Loucy (cell line): ENCODE measurements at regions not wholly inside any gene's neighbourhood (a gene's known extent, or its start where the extent isn't known, plus 50 kb on each side); places are given as distances from the start of the nearest gene placed in this dataset.

Experiments
- H2AFZ ChIP-seq: fragments of 200-600 bp; sonication (generic); 2 replicates; pipeline ENCODE4 v1.6.0; 2016; ENCODE audit warnings: antibody characterized with exemption, mild to moderate bottlenecking, low read length, moderate library complexity
- H3F3A ChIP-seq: fragments of 200-600 bp; 2 replicates; pipeline ENCODE4 v1.6.0; 2016; ENCODE audit warnings: antibody characterized with exemption, low read depth, mild to moderate bottlenecking
- H3K27me3 ChIP-seq: fragments of 200-600 bp; sonication (generic); 2 replicates; pipeline ENCODE4 v1.6.1; 2014; ENCODE audit warnings: low read length, mild to moderate bottlenecking; ENCODE audit not compliant: insufficient read depth, poor library complexity, severe bottlenecking
- H3K36me3 ChIP-seq: fragments of 200-600 bp; sonication (generic); 2 replicates; pipeline ENCODE4 v1.6.1; 2016; ENCODE audit warnings: low read length; ENCODE audit not compliant: insufficient read depth
- H3K4me1 ChIP-seq: fragments of 200-600 bp; sonication (generic); 2 replicates; pipeline ENCODE4 v1.5.1; 2014; ENCODE audit warnings: low read length, mild to moderate bottlenecking; ENCODE audit not compliant: insufficient read depth, poor library complexity, severe bottlenecking
- H3K4me2 ChIP-seq: fragments of 200-600 bp; sonication (generic); 2 replicates; pipeline ENCODE4 v1.6.0; 2014; ENCODE audit warnings: antibody characterized with exemption, low read length, low read depth, mild to moderate bottlenecking; ENCODE audit not compliant: poor library complexity, severe bottlenecking
- H3K4me3 ChIP-seq: fragments of 200-600 bp; sonication (generic); 2 replicates; pipeline ENCODE4 v1.5.1; 2014; ENCODE audit warnings: low read length, mild to moderate bottlenecking, mixed read lengths; ENCODE audit not compliant: poor library complexity, severe bottlenecking
- H3K79me2 ChIP-seq: fragments of 200-600 bp; sonication (generic); 2 replicates; pipeline ENCODE4 v1.6.1; 2014; ENCODE audit warnings: low read length; ENCODE audit not compliant: insufficient read depth
- H3K9ac ChIP-seq: fragments of 200-600 bp; sonication (generic); 2 replicates; pipeline ENCODE4 v1.6.0; 2014; ENCODE audit warnings: mild to moderate bottlenecking, low read depth, low read length, moderate library complexity; ENCODE audit not compliant: poor library complexity, severe bottlenecking
- H3K9me2 ChIP-seq: fragments of 200-600 bp; sonication (generic); replicated peaks from 2 replicates; pipeline ENCODE4 v1.6.1; 2016; ENCODE audit warnings: low read depth, low read length, mixed read lengths
- H3K9me3 ChIP-seq: fragments of 200-600 bp; sonication (generic); 2 replicates; pipeline ENCODE4 v1.6.1; 2014; ENCODE audit warnings: mild to moderate bottlenecking, antibody characterized with exemption, low read length, low read depth; ENCODE audit not compliant: insufficient read depth
- H4K20me1 ChIP-seq: fragments of 200-600 bp; sonication (generic); 2 replicates; pipeline ENCODE4 v1.6.0; 2014; ENCODE audit warnings: antibody characterized with exemption, low read length, mild to moderate bottlenecking; ENCODE audit not compliant: insufficient read depth, poor library complexity, severe bottlenecking
- CTCF ChIP-seq: fragments of 200-600 bp; sonication (generic); conservative IDR thresholded peaks from 2 replicates; pipeline ENCODE4 v1.5.1; 2014; ENCODE audit warnings: mild to moderate bottlenecking, antibody characterized with exemption, low read length
- EZH2phosphoT487 ChIP-seq: fragments of 200-600 bp; IDR thresholded peaks from 2 replicates; pipeline ENCODE4 v1.6.1; 2018; ENCODE audit warnings: antibody characterized with exemption, mild to moderate bottlenecking, moderate library complexity, borderline replicate concordance

GRCh38 chr7:106179256-106179655 lies 67.1 kb upstream of the SYPL1 start:
- no peaks in the 10 kb centered on the region for H3K9me2 ChIP-seq
- H3K4me2 ChIP-seq: no peak overlapping the region

GRCh38 chr7:106178593-106179134 lies 66.6 kb upstream of the SYPL1 start:
- Histone ChIP-seq H2AFZ (no peak overlapping the region), H3K36me3 (no peaks in the 10 kb centered on the region), H3F3A (no peaks in the 10 kb centered on the region), H3K79me2 (no peaks in the 10 kb centered on the region), H3K4me3 (no peak overlapping the region), H3K9me3 (no peaks in the 10 kb centered on the region), H3K9me2 (no peaks in the 10 kb centered on the region), H3K9ac (no peak overlapping the region), H4K20me1 (no peaks in the 10 kb centered on the region), H3K4me1 (no peaks in the 10 kb centered on the region), H3K27me3 (no peaks in the 10 kb centered on the region), H3K4me2 (no peak overlapping the region)
- TF ChIP-seq CTCF (peak; percentile 51), EZH2phosphoT487 (no peak)

More at GRCh38 chr7:106179256-106179655, 67.1 kb upstream of the SYPL1 start:
- Histone ChIP-seq H2AFZ (no peak overlapping the region), H3K9me3 (no peaks in the 10 kb centered on the region), H3F3A (no peaks in the 10 kb centered on the region), H3K4me3 (no peak overlapping the region), H3K36me3 (no peaks in the 10 kb centered on the region), H3K9ac (no peak overlapping the region), H3K4me1 (no peaks in the 10 kb centered on the region), H4K20me1 (no peaks in the 10 kb centered on the region), H3K27me3 (no peaks in the 10 kb centered on the region), H3K79me2 (no peaks in the 10 kb centered on the region)
- TF ChIP-seq EZH2phosphoT487 (no peak), CTCF (no peak)

- no peaks in the 10 kb centered on the region for H4K20me1 ChIP-seq
- no peak overlapping the region for H3K9ac ChIP-seq
- H3K9me2 ChIP-seq: no peaks in the 10 kb centered on the region
- TF ChIP-seq CTCF (no peak), EZH2phosphoT487 (no peak)
- no peak overlapping the region for H3K4me2 ChIP-seq
- no peak overlapping the region for H3K4me3 ChIP-seq
- H3K4me1 ChIP-seq: no peaks in the 10 kb centered on the region
- no peak overlapping the region for H2AFZ ChIP-seq
- no peaks in the 10 kb centered on the region for H3K36me3 ChIP-seq
- no peaks in the 10 kb centered on the region for H3K9me3 ChIP-seq
- no peaks in the 10 kb centered on the region for H3F3A ChIP-seq
- H3K79me2 ChIP-seq: no peaks in the 10 kb centered on the region
- no peaks in the 10 kb centered on the region for H3K27me3 ChIP-seq
These were observed 65.9 kb upstream of the SYPL1 start for GRCh38 chr7:106177738-106178592.
